Keratinocyte (primary cell): ENCODE measurements at regions not wholly inside any gene's neighbourhood (a gene's known extent, or its start where the extent isn't known, plus 50 kb on each side); places are given as distances from the start of the nearest gene placed in this dataset.

ENCODE experiments used
- DNase-seq: peaks from one replicate; pipeline ENCODE4 v3.0.0-alpha.2; 2011; ENCODE audit warnings: low read depth, missing footprints, low spot score
- FAIRE-seq: peaks from 2 replicates; lab custom pipeline; 2011; peaks lifted over from hg19 to GRCh38; lab: Jason Lieb, UNC
- H2AFZ ChIP-seq: 2 replicates; pipeline ENCODE4 v1.6.0; 2012; ENCODE audit warnings: low read length, control low read depth, inconsistent platforms; ENCODE audit not compliant: control insufficient read depth
- H3K27ac ChIP-seq: 2 replicates; pipeline ENCODE4 v1.5.1; 2011; ENCODE audit warnings: low read length; ENCODE audit not compliant: control insufficient read depth, insufficient read depth
- H3K27me3 ChIP-seq: 3 replicates; pipeline ENCODE4 v1.6.0; 2011; ENCODE audit warnings: low read length; ENCODE audit not compliant: control insufficient read depth, insufficient read depth; ENCODE audit errors: extremely low read depth
- H3K36me3 ChIP-seq, 2 experiments: 2 replicates in 1 of 2; 3 replicates in 1 of 2; pipeline ENCODE4 v1.5.1; 2011; ENCODE audit warnings: low read length in 2 of 2, mild to moderate bottlenecking in 1 of 2; ENCODE audit not compliant: control insufficient read depth in 2 of 2, insufficient read depth in 2 of 2; ENCODE audit errors: extremely low read depth in 1 of 2
- H3K4me1 ChIP-seq: 3 replicates; pipeline ENCODE4 v1.5.1; 2011; ENCODE audit warnings: low read length; ENCODE audit not compliant: control insufficient read depth, insufficient read depth; ENCODE audit errors: extremely low read depth
- H3K4me2 ChIP-seq: 3 replicates; pipeline ENCODE4 v1.6.0; 2011; ENCODE audit warnings: low read depth, low read length; ENCODE audit not compliant: control insufficient read depth, insufficient read depth; ENCODE audit errors: extremely low read depth
- H3K4me3 ChIP-seq, 3 experiments: fragments of 200-600 bp in 1 of 3; sonication (generic) in 1 of 3; 2 replicates in 2 of 3; 3 replicates in 1 of 3; pipeline ENCODE4 v1.5.1; 2011 to 2016; ENCODE audit warnings: low read length in 3 of 3, mild to moderate bottlenecking in 3 of 3, control low read depth in 2 of 3, inconsistent platforms in 1 of 3, low read depth in 1 of 3, mixed read lengths in 1 of 3, mixed run types in 1 of 3, moderate library complexity in 1 of 3; ENCODE audit not compliant: control insufficient read depth in 2 of 3, insufficient read depth in 2 of 3; ENCODE audit errors: extremely low read depth in 1 of 3
- H3K79me2 ChIP-seq: 2 replicates; pipeline ENCODE4 v1.6.0; 2012; ENCODE audit warnings: low read length; ENCODE audit not compliant: control insufficient read depth, insufficient read depth
- H3K9ac ChIP-seq: 3 replicates; pipeline ENCODE4 v1.6.0; 2011; ENCODE audit warnings: low read length; ENCODE audit not compliant: control insufficient read depth, insufficient read depth; ENCODE audit errors: extremely low read depth
- H3K9me1 ChIP-seq: 3 replicates; pipeline ENCODE4 v1.6.0; 2011; ENCODE audit warnings: low read length; ENCODE audit not compliant: control insufficient read depth, insufficient read depth; ENCODE audit errors: extremely low read depth
- H3K9me3 ChIP-seq: 2 replicates; pipeline ENCODE4 v1.5.1; 2012; ENCODE audit warnings: low read depth, low read length; ENCODE audit not compliant: control insufficient read depth
- H4K20me1 ChIP-seq: 3 replicates; pipeline ENCODE4 v1.6.0; 2011; ENCODE audit warnings: low read length; ENCODE audit not compliant: control insufficient read depth, insufficient read depth; ENCODE audit errors: extremely low read depth
- EZH2 ChIP-seq: IDR thresholded peaks from one replicate; pipeline ENCODE4 v1.6.1; 2012; ENCODE audit warnings: inconsistent platforms, mild to moderate bottlenecking, low read length, moderate library complexity
- dilution Hi-C: fragments of 300-500 bp; cut with MboI; formaldehyde crosslinking; loops from one replicate; pipeline ENCODE4 v1.7.0; 2020; ENCODE audit warnings: low sequenced_read_pairs; ENCODE audit not compliant: extremely low pct_ligation_motif_present
- TF ChIP-seq, protein P1 (sequence below), 3 experiments: IDR thresholded peaks in 1 of 3; conservative IDR thresholded peaks in 1 of 3; optimal IDR thresholded peaks in 1 of 3; 2 replicates in 2 of 3; 3 replicates in 1 of 3; pipeline versions ENCODE3 to v1.5.1; 2011; ENCODE audit warnings: low read length in 3 of 3, mild to moderate bottlenecking in 3 of 3, moderate library complexity in 2 of 3, control low read depth in 1 of 3, inconsistent platforms in 1 of 3; ENCODE audit not compliant: insufficient read depth in 2 of 3; ENCODE audit errors: extremely low read depth in 1 of 3

DNA sequence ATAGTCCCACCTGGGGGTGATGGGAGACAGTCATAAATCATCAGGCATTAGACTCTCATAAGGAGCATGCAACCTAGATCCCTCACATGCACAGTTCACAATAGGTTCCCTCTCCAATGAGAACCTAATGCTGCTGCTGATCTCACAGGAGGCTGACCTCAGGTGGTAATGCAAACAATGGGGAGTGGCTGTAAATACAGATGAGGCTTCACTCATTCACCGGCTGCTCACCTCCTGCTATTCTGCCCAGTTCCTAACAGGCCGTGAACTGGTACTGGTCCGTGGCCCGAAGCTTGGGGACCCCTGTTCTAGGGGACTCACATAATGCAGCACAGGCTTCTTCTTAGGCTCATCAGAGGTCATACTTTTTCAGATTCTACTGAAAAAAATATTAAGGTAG, 625.9 kb upstream of the AGA start:
- Histone ChIP-seq H2AFZ (no peak overlapping the region), H3K36me3 (no peaks in the 10 kb centered on the region), H3K4me3 (no peak overlapping the region), H3K9me3 (no peaks in the 10 kb centered on the region), H3K9ac (no peak overlapping the region), H3K79me2 (no peaks in the 10 kb centered on the region), H4K20me1 (no peaks in the 10 kb centered on the region), H3K9me1 (no peaks in the 10 kb centered on the region), H3K4me1 (no peaks in the 10 kb centered on the region), H3K27ac (no peak overlapping the region), H3K4me2 (no peak overlapping the region), H3K27me3 (no peaks in the 10 kb centered on the region)
- FAIRE-seq (no peak), DNase-seq (no peak)
- TF ChIP-seq, protein P1, sequence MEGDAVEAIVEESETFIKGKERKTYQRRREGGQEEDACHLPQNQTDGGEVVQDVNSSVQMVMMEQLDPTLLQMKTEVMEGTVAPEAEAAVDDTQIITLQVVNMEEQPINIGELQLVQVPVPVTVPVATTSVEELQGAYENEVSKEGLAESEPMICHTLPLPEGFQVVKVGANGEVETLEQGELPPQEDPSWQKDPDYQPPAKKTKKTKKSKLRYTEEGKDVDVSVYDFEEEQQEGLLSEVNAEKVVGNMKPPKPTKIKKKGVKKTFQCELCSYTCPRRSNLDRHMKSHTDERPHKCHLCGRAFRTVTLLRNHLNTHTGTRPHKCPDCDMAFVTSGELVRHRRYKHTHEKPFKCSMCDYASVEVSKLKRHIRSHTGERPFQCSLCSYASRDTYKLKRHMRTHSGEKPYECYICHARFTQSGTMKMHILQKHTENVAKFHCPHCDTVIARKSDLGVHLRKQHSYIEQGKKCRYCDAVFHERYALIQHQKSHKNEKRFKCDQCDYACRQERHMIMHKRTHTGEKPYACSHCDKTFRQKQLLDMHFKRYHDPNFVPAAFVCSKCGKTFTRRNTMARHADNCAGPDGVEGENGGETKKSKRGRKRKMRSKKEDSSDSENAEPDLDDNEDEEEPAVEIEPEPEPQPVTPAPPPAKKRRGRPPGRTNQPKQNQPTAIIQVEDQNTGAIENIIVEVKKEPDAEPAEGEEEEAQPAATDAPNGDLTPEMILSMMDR (optimal IDR thresholded peaks at IDR 0.05 in 1 of 3, IDR thresholded peaks at IDR 0.05 in 1 of 3, conservative IDR thresholded peaks at IDR 0.05 in 1 of 3; ENCODE audit: extremely low read depth in 1 of 3, insufficient read depth in 2 of 3, low read length in 3 of 3), result no peak
- no peak for TF ChIP-seq EZH2
- dilution Hi-C loops, result no loop called here

DNA sequence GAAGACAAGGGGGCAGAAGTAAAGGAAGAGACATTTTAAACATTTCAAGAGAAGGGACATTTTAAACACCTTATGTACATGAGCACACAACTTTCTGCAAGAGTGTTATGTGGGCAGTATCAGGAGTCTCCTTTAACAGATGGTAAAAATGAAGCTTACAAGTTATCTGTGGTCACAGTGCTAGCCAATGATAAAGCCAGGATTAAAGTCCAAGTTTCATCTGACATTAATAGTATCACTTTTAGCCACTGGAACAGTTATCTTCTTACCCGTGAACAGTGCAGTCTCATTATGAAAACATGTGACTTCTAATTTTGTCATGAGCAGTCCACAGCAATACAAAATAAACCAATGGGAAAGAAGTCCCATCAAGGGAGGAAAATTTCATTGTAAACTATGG, 627.9 kb upstream of the AGA start:
- no peaks in the 10 kb centered on the region for H3K9me1 ChIP-seq
- no peaks in the 10 kb centered on the region for H3K27me3 ChIP-seq
- no peaks in the 10 kb centered on the region for H4K20me1 ChIP-seq
- no peaks in the 10 kb centered on the region for H3K4me1 ChIP-seq
- H3K4me2 ChIP-seq, result no peak overlapping the region
- TF ChIP-seq, protein P1 (optimal IDR thresholded peaks at IDR 0.05 in 1 of 3, IDR thresholded peaks at IDR 0.05 in 1 of 3, conservative IDR thresholded peaks at IDR 0.05 in 1 of 3; ENCODE audit: extremely low read depth in 1 of 3, insufficient read depth in 2 of 3, low read length in 3 of 3), result no peak
- no peak for TF ChIP-seq EZH2
- H3K36me3 ChIP-seq, result no peaks in the 10 kb centered on the region
- H3K9me3 ChIP-seq, result no peaks in the 10 kb centered on the region
- DNase-seq (no peak), FAIRE-seq (no peak)
- H3K79me2 ChIP-seq, result no peaks in the 10 kb centered on the region
- dilution Hi-C loops, result no loop called here
- H3K27ac ChIP-seq, result no peak overlapping the region
- H3K9ac ChIP-seq, result no peak overlapping the region
- no peak overlapping the region for H3K4me3 ChIP-seq
- no peak overlapping the region for H2AFZ ChIP-seq
